HFF-Myc (cell line): ENCODE measurements at regions not wholly inside any gene's neighbourhood (a gene's known extent, or its start where the extent isn't known, plus 50 kb on each side); places are given as distances from the start of the nearest gene placed in this dataset.

Experiments
- DNase-seq: peaks from one replicate; pipeline ENCODE4 v3.0.0-alpha.2; 2011; ENCODE audit warnings: low read depth; ENCODE audit errors: extremely low read depth
- H3K4me3 ChIP-seq: replicated peaks from 2 replicates; pipeline ENCODE4 v1.5.1; 2011; ENCODE audit warnings: low read depth, mild to moderate bottlenecking, control low read depth, low read length
- CTCF ChIP-seq: IDR thresholded peaks from 2 replicates; pipeline ENCODE4 v1.5.1; 2012; ENCODE audit warnings: mild to moderate bottlenecking, low read depth, low read length, control low read depth; ENCODE audit errors: missing control alignments

DNA sequence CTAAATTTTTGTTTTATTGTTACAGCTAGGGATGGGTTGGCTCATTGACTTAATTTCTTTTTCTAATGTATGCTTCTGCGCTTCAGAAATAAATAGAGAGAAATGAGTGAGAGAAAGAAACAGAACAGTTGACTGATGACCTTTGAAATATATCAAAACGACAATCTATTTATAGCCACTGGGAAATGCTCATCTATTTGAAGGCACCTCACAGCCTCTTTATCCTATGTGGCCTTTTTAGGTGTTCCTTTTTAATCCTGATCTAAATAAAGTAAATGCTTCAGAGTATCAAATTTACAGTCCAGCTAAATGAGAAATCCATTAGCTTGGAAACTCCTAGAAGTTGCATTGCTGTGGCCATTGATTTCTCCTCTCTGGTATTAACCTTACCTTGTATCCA is 943.5 kb upstream of the CITED2 start:
- TF ChIP-seq CTCF = no peak
- H3K4me3 ChIP-seq = no peak overlapping the region
- DNase-seq = no peak

GRCh38 chr6:140316966-140317365 is 942.5 kb upstream of the CITED2 start:
- no peak for TF ChIP-seq CTCF
- no peak for DNase-seq

DNA sequence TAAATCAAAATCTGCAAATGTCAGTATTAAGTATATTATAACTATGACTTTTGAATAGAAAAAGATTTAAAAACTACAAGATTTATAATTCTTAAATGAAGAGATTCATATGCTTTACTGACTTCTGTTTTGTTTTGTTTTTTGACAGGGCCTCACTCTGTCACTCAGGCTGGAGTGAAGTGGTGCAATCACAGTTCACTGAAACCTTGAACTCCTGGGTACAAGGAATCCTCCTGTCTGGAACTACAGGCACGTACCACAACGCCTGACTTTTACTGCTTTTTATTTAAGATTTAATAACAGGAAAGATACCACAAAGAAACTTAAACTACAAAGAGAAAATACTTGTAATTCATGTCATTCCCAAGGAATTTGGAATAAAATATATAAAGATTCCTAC is 940.2 kb upstream of the CITED2 start:
- no peak for TF ChIP-seq CTCF
- H3K4me3 ChIP-seq = no peak overlapping the region
- DNase-seq = no peak

More at GRCh38 chr6:140316966-140317365, 942.5 kb upstream of the CITED2 start:
- H3K4me3 ChIP-seq = no peak overlapping the region

GRCh38 chr6:140311146-140311545 is 936.7 kb upstream of the CITED2 start:
- no peak overlapping the region for H3K4me3 ChIP-seq
- no peak for TF ChIP-seq CTCF
- no peak for DNase-seq

DNA sequence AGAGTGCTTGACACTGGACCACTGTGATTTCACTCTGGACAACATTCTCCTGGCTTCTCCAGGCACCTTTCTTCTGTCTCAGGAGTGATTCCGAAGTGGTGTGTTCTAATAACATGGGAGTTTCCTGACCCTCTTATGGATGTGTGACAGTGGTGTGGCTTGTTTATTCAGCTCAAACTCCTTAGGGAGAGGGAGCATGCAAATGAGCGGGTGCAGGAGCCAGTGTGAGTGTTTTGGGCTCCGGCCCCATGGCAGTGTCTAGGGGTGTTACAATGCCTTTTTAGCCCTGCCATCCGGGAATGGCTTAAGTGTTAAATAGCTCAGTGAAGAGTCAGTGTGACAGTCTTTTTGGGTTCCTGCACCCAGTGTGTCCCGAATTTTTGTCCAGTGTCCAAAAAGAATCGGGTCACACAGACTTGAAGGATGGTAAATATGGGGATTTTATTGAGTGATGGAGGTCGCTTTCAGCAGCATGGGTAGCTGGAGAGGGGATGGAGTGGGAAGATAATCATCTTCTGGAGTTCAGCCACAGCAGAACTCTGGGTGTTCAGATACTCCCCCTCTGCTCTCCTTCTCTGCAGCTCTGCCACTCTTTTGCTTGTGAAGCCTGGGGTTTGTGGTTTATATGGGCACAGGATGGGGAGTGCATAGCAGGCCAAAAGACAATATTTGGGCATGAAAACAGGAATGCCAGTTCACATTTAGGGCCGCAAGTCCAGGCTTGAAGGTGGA is 928.9 kb upstream of the CITED2 start:
- no peak for TF ChIP-seq CTCF

DNA sequence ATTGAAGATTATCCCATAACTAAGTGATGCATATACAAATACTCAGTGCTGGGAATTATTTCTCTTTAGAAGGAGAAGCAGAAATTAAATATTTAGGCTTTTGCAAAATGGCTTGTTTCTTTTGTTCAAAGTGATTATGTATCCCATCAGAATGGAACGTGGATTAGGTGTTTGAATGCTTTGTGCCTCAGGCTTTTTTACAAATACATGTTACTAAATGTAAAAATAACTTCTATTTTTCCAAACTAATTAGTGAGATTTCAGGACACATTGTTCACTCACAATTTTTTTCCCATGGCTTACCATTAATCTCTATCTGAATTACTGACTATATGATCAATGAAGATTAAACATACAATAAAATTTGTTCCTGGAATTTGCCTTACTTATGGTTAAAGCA is 925.9 kb upstream of the CITED2 start:
- DNase-seq = no peak
- no peak overlapping the region for H3K4me3 ChIP-seq
- no peak for TF ChIP-seq CTCF

More for the DNA sequence above, 928.9 kb upstream of the CITED2 start:
- H3K4me3 ChIP-seq = no peak overlapping the region
- DNase-seq = no peak

- no peak for DNase-seq
- no peak overlapping the region for H3K4me3 ChIP-seq
- TF ChIP-seq CTCF = no peak
These were observed 914.7 kb upstream of the CITED2 start for GRCh38 chr6:140289186-140289585.
